Lower leg skin (tissue), 3 donors: ENCODE measurements at regions not wholly inside any gene's neighbourhood (a gene's known extent, or its start where the extent isn't known, plus 50 kb on each side); places are given as distances from the start of the nearest gene placed in this dataset.

Experiments
- CTCF ChIP-seq, 3 donors: fragments of 450-650 bp; IDR thresholded peaks; one replicate each; pipeline ENCODE4 v1.5.1; 2016; ENCODE audit warnings: antibody characterized with exemption in 3 of 3, mild to moderate bottlenecking in 3 of 3, moderate library complexity in 2 of 3
- POLR2A ChIP-seq, 2 donors: fragments of 450-650 bp; IDR thresholded peaks; one replicate each; pipeline ENCODE4 v1.6.1; 2016 to 2017; ENCODE audit warnings: antibody characterized with exemption in 2 of 2, mild to moderate bottlenecking in 1 of 2, moderate library complexity in 1 of 2

- TF ChIP-seq CTCF (IDR thresholded peaks at IDR 0.05), result no peak
- no peak for TF ChIP-seq POLR2A (IDR thresholded peaks at IDR 0.05)
Observed at GRCh38 chr17:34479371-34479770, 100.0 kb upstream of the TMEM132E start.
